GM12878 (cell line): ENCODE measurements at regions not wholly inside any gene's neighbourhood (a gene's known extent, or its start where the extent isn't known, plus 50 kb on each side); places are given as distances from the start of the nearest gene placed in this dataset.

ENCODE experiments used
- ATAC-seq: fragments of 200-7000 bp; cut with Tn5 transposase; 3 replicates; pipeline ENCODE4 v1.9.1; 2020; ENCODE audit warnings: mild to moderate bottlenecking, moderate library complexity
- BruUV-seq: library from RNA; stranded (reverse); fragments of 400-500 nt; replicated peaks from 2 replicates; lab custom pipeline; 2021; lab: Mats Ljungman, UMichigan
- CTCF ChIA-PET: fragments of 300-600 bp; sonication (Branson Sonifier 250); formaldehyde crosslinking; extraction: SDS; loops from one replicate; lab custom pipeline; 2021; ENCODE audit warnings: inconsistent platforms; lab: Yijun Ruan, JAX
- POLR2A ChIA-PET: fragments of 350-600 bp; formaldehyde crosslinking; extraction: SDS; loops from one replicate; lab custom pipeline; 2021; ENCODE audit warnings: inconsistent platforms; lab: Charles Lee
- RAD21 ChIA-PET: fragments of 300-600 bp; sonication (Branson Sonifier 250); formaldehyde crosslinking; loops from one replicate; lab custom pipeline; 2023; ENCODE audit warnings: antibody characterized with exemption; ENCODE audit not compliant: unreplicated experiment; lab: Charles Lee
- SMC1A ChIA-PET: fragments of 300-600 bp; sonication (Branson Sonifier 250); formaldehyde crosslinking; loops from one replicate; lab custom pipeline; 2023; ENCODE audit not compliant: unreplicated experiment, uncharacterized antibody; lab: Charles Lee
- DNase-seq: peaks from one replicate; pipeline ENCODE4 v3.0.0-alpha.2; 2011; ENCODE audit warnings: low read depth, low spot score
- FAIRE-seq: peaks from 3 replicates; lab custom pipeline; 2011; peaks lifted over from hg19 to GRCh38; lab: Jason Lieb, UNC
- H2AFZ ChIP-seq: 2 replicates; pipeline ENCODE4 v1.6.0; 2011; ENCODE audit warnings: low read depth, low read length, control low read depth; ENCODE audit not compliant: control insufficient read depth
- H3K27ac ChIP-seq: 2 replicates; pipeline ENCODE4 v1.5.1; 2011; ENCODE audit warnings: control low read depth; ENCODE audit not compliant: control insufficient read depth, insufficient read depth
- H3K27me3 ChIP-seq, 2 experiments: replicated peaks in 1 of 2; 2 replicates each; pipeline versions ENCODE4 v1.6.0 to v1.6.1; 2011; ENCODE audit warnings: low read length in 1 of 2; ENCODE audit not compliant: control insufficient read depth in 2 of 2, insufficient read depth in 2 of 2
- H3K36me3 ChIP-seq, 2 experiments: 2 replicates each; pipeline ENCODE4 v1.5.1; 2011; ENCODE audit warnings: low read length in 1 of 2; ENCODE audit not compliant: control insufficient read depth in 2 of 2, insufficient read depth in 2 of 2
- H3K4me1 ChIP-seq: 2 replicates; pipeline ENCODE4 v1.6.1; 2011; ENCODE audit warnings: mild to moderate bottlenecking, low read length, moderate library complexity, mixed read lengths; ENCODE audit not compliant: control insufficient read depth, insufficient read depth
- H3K4me2 ChIP-seq: 2 replicates; pipeline ENCODE4 v1.6.0; 2011; ENCODE audit warnings: control low read depth; ENCODE audit not compliant: control insufficient read depth, insufficient read depth
- H3K4me3 ChIP-seq: fragments of 200-600 bp; sonication (generic); 2 replicates; pipeline ENCODE4 v1.5.1; 2016
- H3K79me2 ChIP-seq: 2 replicates; pipeline ENCODE4 v1.6.0; 2011; ENCODE audit warnings: low read length; ENCODE audit not compliant: control insufficient read depth, insufficient read depth
- H3K9ac ChIP-seq: 2 replicates; pipeline ENCODE4 v1.8.0; 2011; ENCODE audit warnings: low read length, control low read depth, mixed read lengths; ENCODE audit not compliant: control insufficient read depth, insufficient read depth
- H3K9me3 ChIP-seq: replicated peaks from 3 replicates; pipeline ENCODE4 v1.5.1; 2011; ENCODE audit warnings: mild to moderate bottlenecking, low read length; ENCODE audit not compliant: control insufficient read depth, insufficient read depth
- H4K20me1 ChIP-seq: 2 replicates; pipeline ENCODE4 v1.6.0; 2011; ENCODE audit not compliant: control insufficient read depth, insufficient read depth
- BHLHE40 ChIP-seq, 2 experiments: fragments of 450-650 bp in 1 of 2; IDR thresholded peaks; 2 replicates each; pipeline ENCODE4 v1.6.1; 2011 to 2017; ENCODE audit warnings: low read depth in 2 of 2, borderline replicate concordance in 1 of 2, improper control_type of control experiment in 1 of 2, low read length in 1 of 2, mild to moderate bottlenecking in 1 of 2
- EED ChIP-seq: sonication (generic); IDR thresholded peaks from 2 replicates; pipeline ENCODE4 v1.6.1; 2016; ENCODE audit warnings: antibody characterized with exemption, low read depth
- EGR1 ChIP-seq, 2 experiments: IDR thresholded peaks; 1 replicate in 1 of 2; 2 replicates in 1 of 2; pipeline ENCODE4 v1.6.1; 2011 to 2012; ENCODE audit warnings: low read depth in 2 of 2, low read length in 2 of 2, borderline replicate concordance in 1 of 2, mild to moderate bottlenecking in 1 of 2, moderate library complexity in 1 of 2
- IKZF1 ChIP-seq: fragments of 450-650 bp; conservative IDR thresholded peaks from 2 replicates; pipeline ENCODE4 v1.6.1; 2017; ENCODE audit warnings: antibody characterized with exemption, mild to moderate bottlenecking
- KDM1A ChIP-seq: fragments of 200-600 bp; sonication (generic); IDR thresholded peaks from 2 replicates; pipeline ENCODE4 v1.6.1; 2016; ENCODE audit warnings: borderline replicate concordance
- MTA2 ChIP-seq: fragments of 450-650 bp; IDR thresholded peaks from 2 replicates; pipeline ENCODE4 v1.6.1; 2016; ENCODE audit warnings: low read depth, mild to moderate bottlenecking, moderate library complexity
- NFYB ChIP-seq: IDR thresholded peaks from 2 replicates; pipeline ENCODE4 v1.6.1; 2011; ENCODE audit warnings: low read depth, mild to moderate bottlenecking, low read length, improper control_type of control experiment, moderate library complexity; ENCODE audit not compliant: insufficient read depth
- SPI1 ChIP-seq: IDR thresholded peaks from 2 replicates; pipeline ENCODE4 v1.6.1; 2011; ENCODE audit warnings: low read depth, mild to moderate bottlenecking, low read length, moderate library complexity, borderline replicate concordance; ENCODE audit not compliant: insufficient read depth
- TCF3 ChIP-seq: IDR thresholded peaks from 2 replicates; pipeline ENCODE4 v1.6.1; 2012; ENCODE audit warnings: low read depth, mild to moderate bottlenecking, low read length, borderline replicate concordance; ENCODE audit not compliant: insufficient read depth
- ZNF24 ChIP-seq: fragments of 450-650 bp; IDR thresholded peaks from 2 replicates; pipeline ENCODE4 v1.6.1; 2017; ENCODE audit warnings: antibody characterized with exemption, mild to moderate bottlenecking
- in situ Hi-C: fragments of 300-500 bp; cut with MboI; formaldehyde crosslinking; loops from 9 replicates; pipeline ENCODE4 v1.14.3; 2018; ENCODE audit warnings: mixed read lengths
- intact Hi-C: fragments of 100-400 bp; cut with micrococcal nuclease; formaldehyde crosslinking; loops from one replicate; pipeline ENCODE4 v1.14.2; 2022; ENCODE audit not compliant: unreplicated experiment
- TF ChIP-seq, protein P1 (sequence below): fragments of 450-650 bp; formaldehyde crosslinking; IDR thresholded peaks from 2 replicates; pipeline ENCODE4 v1.4.0; 2022; ENCODE audit warnings: mild to moderate bottlenecking, moderate library complexity

DNA sequence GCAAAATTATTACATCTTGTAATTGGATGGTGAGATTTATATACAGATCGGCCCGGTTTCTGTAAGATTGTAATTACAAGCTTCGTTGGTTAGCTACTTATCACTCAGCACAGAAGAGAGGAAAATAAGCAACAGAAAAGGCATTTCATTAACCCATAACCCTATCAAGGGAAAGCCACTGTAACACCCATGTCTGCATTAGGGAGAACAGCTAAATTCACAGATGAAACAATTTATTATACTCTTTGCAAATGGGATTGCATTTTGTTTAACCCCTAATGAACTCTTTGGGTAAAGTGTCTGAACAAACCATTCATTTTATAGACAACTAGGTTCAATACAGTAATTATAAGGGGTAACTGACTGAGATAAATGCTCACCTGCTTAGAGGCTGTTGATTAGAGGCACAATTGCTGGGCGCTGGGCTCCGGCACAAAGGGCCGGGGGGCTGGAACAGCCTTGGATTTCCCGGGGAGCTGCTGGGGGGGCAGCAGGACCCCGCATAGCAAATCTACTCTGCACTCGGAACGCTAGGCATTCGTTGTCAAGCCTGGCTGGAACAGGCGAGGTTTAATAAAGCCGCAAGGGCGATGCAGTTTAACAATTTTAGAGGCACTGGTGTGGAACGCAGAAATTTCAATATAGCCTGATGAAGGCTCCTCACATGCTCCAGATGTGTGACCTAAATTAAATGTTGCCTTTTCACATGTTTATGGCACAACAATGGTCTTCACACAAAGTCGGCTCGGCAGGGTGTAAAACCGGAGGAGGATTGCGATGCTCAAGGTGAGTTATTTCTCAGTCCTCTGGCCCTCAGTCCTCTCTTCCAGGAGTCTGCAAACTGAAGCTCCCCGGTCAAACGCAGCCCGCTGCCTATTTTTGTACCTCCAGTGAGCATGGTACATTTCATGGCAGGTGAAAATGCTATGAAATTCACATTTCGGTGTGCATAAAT, 134.0 kb upstream of the IRX6 start (continued):
- TF ChIP-seq, protein P1, sequence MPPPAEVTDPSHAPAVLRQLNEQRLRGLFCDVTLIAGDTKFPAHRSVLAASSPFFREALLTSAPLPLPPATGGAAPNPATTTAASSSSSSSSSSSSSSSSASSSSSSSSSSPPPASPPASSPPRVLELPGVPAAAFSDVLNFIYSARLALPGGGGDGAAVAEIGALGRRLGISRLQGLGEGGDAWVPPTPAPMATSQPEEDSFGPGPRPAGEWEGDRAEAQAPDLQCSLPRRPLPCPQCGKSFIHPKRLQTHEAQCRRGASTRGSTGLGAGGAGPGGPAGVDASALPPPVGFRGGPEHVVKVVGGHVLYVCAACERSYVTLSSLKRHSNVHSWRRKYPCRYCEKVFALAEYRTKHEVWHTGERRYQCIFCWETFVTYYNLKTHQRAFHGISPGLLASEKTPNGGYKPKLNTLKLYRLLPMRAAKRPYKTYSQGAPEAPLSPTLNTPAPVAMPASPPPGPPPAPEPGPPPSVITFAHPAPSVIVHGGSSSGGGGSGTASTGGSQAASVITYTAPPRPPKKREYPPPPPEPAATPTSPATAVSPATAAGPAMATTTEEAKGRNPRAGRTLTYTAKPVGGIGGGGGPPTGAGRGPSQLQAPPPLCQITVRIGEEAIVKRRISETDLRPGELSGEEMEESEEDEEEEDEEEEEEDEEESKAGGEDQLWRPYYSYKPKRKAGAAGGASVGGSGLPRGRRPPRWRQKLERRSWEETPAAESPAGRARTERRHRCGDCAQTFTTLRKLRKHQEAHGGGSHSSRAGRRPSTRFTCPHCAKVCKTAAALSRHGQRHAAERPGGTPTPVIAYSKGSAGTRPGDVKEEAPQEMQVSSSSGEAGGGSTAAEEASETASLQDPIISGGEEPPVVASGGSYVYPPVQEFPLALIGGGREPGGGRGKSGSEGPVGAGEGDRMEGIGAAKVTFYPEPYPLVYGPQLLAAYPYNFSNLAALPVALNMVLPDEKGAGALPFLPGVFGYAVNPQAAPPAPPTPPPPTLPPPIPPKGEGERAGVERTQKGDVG (CRISPR knock-in tag), result no peak
- no peak for TF ChIP-seq BHLHE40 (IDR thresholded peaks at IDR 0.05; ENCODE audit: borderline replicate concordance in 1 of 2, low read depth in 2 of 2, low read length in 1 of 2)
- no peak for TF ChIP-seq EGR1 (IDR thresholded peaks at IDR 0.05; ENCODE audit: borderline replicate concordance in 1 of 2, low read depth in 2 of 2, low read length in 2 of 2)
- no peak for TF ChIP-seq SPI1

DNA sequence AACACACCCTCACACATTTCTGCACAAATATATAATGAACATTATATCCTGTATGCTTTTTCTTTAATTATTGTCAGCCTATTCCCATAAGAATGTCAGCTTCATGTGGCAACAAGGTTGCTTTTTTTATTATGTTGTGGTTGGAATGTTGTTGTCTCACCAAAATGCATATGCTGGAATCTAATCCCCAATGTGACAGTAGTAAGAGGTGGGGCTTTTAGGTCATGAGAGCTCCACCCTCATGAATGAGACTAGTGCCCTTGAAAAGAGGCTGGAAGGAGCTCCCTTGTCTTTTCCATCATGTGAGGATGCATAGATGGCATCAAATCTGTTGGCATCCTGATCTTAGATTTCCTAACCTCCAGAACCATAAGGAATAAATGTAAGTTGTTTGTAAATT, 131.3 kb upstream of the IRX6 start:
- in situ Hi-C loops (no loop called here), intact Hi-C loops (no loop called here)
- ChIA-PET POLR2A (no interaction called here), RAD21 (no interaction called here), SMC1A (no interaction called here), CTCF (no interaction called here)
- no peak overlapping the region for H3K4me2 ChIP-seq
- no peak for TF ChIP-seq NFYB
- no peak for TF ChIP-seq MTA2
- TF ChIP-seq IKZF1, result no peak
- TF ChIP-seq EED, result no peak
- no peak for TF ChIP-seq SPI1
- no peak for TF ChIP-seq KDM1A
- TF ChIP-seq ZNF24, result no peak
- no peak for TF ChIP-seq TCF3
- no peaks in the 10 kb centered on the region for H3K27me3 ChIP-seq
- no TSS peak for BruUV-seq
- ATAC-seq (no peak), DNase-seq (no peak), FAIRE-seq (no peak)
- H2AFZ ChIP-seq, result no peak overlapping the region
- no peaks in the 10 kb centered on the region for H3K9me3 ChIP-seq
- no peaks in the 10 kb centered on the region for H3K36me3 ChIP-seq
- H4K20me1 ChIP-seq, result no peaks in the 10 kb centered on the region
- H3K79me2 ChIP-seq, result no peaks in the 10 kb centered on the region
- no peak overlapping the region for H3K4me3 ChIP-seq
- H3K9ac ChIP-seq, result no peak overlapping the region
- no peak overlapping the region for H3K27ac ChIP-seq
- H3K4me1 ChIP-seq, result no peaks in the 10 kb centered on the region
